Activated naive CD8-positive, alpha-beta T cell treated with anti-CD3 and anti-CD28 coated beads, Interleukin-2, amount 50 U/mL, for 24 hours (primary cell): ENCODE measurements at regions not wholly inside any gene's neighbourhood (a gene's known extent, or its start where the extent isn't known, plus 50 kb on each side); places are given as distances from the start of the nearest gene placed in this dataset.

Source experiments
- ATAC-seq: fragments of 150-1000 bp; cut with Tn5 transposase; one replicate; pipeline ENCODE4 v1.10.0; 2021
- DNase-seq: peaks from one replicate; pipeline ENCODE4 v3.0.0; 2021
- H3K27ac Mint-ChIP-seq: one replicate; pipeline ENCODE4 v1.8.0; 2021; ENCODE audit warnings: mild to moderate bottlenecking, mixed read lengths
- H3K27me3 Mint-ChIP-seq: one replicate; pipeline ENCODE4 v1.8.0; 2021; ENCODE audit warnings: mixed read lengths
- H3K36me3 Mint-ChIP-seq: one replicate; pipeline ENCODE4 v1.8.0; 2021; ENCODE audit warnings: low read depth, mixed read lengths
- H3K4me1 Mint-ChIP-seq: one replicate; pipeline ENCODE4 v1.8.0; 2021; ENCODE audit warnings: mixed read lengths
- H3K4me3 Mint-ChIP-seq: one replicate; pipeline ENCODE4 v1.8.0; 2021; ENCODE audit warnings: mild to moderate bottlenecking, moderate library complexity, mixed read lengths
- H3K9me3 Mint-ChIP-seq: one replicate; pipeline ENCODE4 v1.8.0; 2021; ENCODE audit warnings: mixed read lengths

DNA sequence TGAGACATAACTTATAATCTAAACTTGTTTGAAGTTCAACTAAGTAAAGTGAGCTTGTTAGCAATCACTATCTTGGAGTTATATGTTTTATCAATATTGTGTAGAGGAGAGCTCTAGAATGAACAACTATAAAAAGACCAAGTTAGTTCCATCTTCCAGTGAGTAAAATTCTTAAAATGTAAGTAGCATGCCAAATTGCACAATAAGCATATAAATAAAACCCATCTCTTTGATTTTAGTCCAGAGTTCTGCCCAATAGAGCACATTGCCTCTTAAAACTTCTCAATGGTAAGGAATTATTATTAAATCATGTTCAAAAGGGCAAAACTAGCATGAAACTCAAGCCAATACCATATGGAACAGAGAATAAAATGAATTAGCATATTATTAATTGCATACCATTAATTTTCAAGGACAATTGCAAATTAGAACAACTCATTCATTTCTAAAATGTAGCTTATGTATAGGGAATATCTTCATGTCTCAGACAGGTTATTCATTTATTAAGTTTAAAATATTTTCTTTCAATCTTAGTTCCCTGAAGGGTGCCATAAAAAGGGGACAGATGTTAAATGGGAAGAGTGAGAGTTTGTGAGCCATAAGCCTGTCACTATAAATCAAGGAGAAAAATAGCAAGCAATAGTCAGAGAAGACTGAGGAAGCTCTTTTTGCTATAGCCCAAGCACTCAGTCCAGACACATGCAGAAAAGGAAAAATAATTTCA is 507.6 kb downstream of the CENPC start:
- H3K9me3 Mint-ChIP-seq, result peaks cover 8% of the 10 kb centered on the region
- no peak for DNase-seq
- no peaks in the 10 kb centered on the region for H3K27me3 Mint-ChIP-seq
- H3K27ac Mint-ChIP-seq, result no peak overlapping the region
- no peak for ATAC-seq
- H3K36me3 Mint-ChIP-seq, result no peaks in the 10 kb centered on the region
- H3K4me1 Mint-ChIP-seq, result no peaks in the 10 kb centered on the region
- H3K4me3 Mint-ChIP-seq, result no peak overlapping the region

DNA sequence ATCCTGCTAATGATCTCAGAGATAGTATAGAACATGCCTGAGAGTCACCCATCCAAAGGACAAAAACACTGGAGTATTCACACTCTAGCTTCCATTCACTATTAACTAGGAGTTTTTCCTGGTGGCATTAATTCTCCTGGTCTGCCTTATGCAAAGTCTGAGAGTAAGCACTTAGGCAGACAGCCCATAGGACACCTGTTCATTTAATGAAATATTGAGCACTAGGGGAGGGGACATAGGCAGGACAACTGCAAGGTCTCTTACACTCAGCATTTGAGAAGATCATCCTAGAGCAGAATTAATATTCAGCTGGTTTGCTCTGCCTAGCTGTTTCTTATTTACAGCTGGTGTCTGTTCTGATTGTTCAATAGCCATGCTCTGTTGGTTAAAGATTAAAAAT is 508.5 kb downstream of the CENPC start:
- Mint-ChIP-seq H3K9me3 (peaks cover 8% of the 10 kb centered on the region), H3K27me3 (no peaks in the 10 kb centered on the region), H3K4me1 (no peaks in the 10 kb centered on the region), H3K27ac (no peak overlapping the region), H3K4me3 (no peak overlapping the region), H3K36me3 (no peaks in the 10 kb centered on the region)
- no peak for ATAC-seq
- no peak for DNase-seq

DNA sequence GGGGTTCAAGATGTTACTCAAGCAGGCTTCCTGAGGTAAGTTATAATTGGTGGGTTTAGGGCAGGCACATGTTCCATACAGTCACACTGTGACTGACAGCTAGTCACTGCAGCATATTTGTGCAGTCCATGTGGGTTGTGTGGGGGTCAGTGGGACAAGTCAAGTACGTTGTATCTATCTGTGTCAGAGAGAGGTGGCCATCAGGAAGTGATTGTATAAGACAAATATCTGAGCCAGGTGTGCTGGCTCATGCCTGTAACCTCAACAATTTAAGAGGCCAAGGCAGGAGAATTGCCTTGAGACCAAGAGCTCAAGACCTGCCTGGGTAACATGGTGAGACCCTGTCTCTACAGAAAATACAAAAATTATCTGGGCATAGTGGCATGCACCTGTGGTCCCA is 509.3 kb downstream of the CENPC start:
- H3K4me1 Mint-ChIP-seq, result no peaks in the 10 kb centered on the region
- peaks cover 8% of the 10 kb centered on the region for H3K9me3 Mint-ChIP-seq
- H3K36me3 Mint-ChIP-seq, result no peaks in the 10 kb centered on the region
- ATAC-seq (no peak), DNase-seq (no peak)
- H3K27ac Mint-ChIP-seq, result no peak overlapping the region
- H3K4me3 Mint-ChIP-seq, result no peak overlapping the region
- no peaks in the 10 kb centered on the region for H3K27me3 Mint-ChIP-seq

DNA sequence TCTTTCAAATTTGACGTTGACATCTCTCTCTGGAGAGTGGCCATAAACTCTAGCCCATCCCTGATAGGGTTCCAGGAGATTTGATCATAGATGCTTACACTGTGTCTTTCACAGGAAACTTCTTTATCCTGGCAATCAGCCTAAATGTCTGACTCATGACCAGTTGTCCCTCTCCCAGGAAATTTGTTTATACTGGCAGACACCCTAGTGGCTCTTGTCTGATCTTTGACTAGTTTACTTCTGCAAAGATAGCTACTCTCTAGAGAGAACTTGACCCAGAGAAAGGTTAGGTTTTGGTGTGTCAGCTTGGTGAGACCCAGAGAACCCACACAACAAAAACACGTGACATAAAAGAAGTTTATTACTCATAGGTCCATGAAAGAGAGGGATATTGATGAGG is 509.8 kb downstream of the CENPC start:
- Mint-ChIP-seq H3K27me3 (no peaks in the 10 kb centered on the region), H3K36me3 (no peaks in the 10 kb centered on the region), H3K4me3 (no peak overlapping the region), H3K27ac (no peak overlapping the region), H3K9me3 (peaks cover 7% of the 10 kb centered on the region), H3K4me1 (no peaks in the 10 kb centered on the region)
- ATAC-seq (no peak), DNase-seq (no peak)

DNA sequence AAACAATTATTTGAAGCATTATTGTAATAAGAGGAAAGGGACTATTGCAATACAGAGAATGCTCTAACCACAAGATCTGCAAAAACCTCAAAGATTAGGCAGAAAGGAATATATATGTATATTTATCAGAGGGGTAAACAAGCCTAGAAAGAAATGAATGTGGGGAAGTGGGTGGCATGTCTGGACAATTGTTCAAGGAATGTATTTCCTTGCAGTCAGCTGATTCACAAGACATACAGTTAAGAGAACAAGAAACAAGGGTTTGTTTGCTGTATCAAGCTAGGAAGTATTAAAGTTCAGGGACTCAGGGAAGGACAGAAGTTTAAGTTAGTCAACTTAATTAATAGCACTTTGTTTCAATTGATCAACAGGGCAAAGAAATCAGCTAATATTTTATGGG is 514.7 kb downstream of the CENPC start:
- H3K4me3 Mint-ChIP-seq, result no peak overlapping the region
- DNase-seq, result no peak
- no peaks in the 10 kb centered on the region for H3K36me3 Mint-ChIP-seq
- no peak for ATAC-seq
- no peak overlapping the region for H3K27ac Mint-ChIP-seq
- H3K4me1 Mint-ChIP-seq, result no peaks in the 10 kb centered on the region
- H3K27me3 Mint-ChIP-seq, result no peaks in the 10 kb centered on the region
- H3K9me3 Mint-ChIP-seq, result peaks cover 4% of the 10 kb centered on the region

DNA sequence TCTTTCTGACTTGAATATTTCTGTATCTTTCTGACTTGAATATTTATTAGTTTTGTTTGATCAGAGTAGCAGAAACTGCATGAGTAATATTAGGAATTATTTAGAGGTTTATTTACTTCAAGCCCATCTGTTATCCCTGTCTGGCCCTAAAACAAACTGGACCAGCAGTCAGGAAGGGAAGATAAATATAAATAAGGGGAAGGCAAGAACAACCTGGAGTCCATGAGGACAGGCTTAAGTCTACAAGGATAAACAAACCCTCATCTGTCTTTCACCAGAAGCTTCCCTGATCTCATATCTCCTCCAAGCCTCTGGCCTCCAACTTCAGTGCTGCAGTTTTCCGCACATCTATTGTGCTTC is 524.9 kb downstream of the CENPC start:
- Mint-ChIP-seq H3K27me3 (no peaks in the 10 kb centered on the region), H3K27ac (no peak overlapping the region), H3K4me3 (no peak overlapping the region), H3K4me1 (no peaks in the 10 kb centered on the region), H3K9me3 (peaks cover 13% of the 10 kb centered on the region), H3K36me3 (no peaks in the 10 kb centered on the region)
- no peak for ATAC-seq
- DNase-seq, result no peak

DNA sequence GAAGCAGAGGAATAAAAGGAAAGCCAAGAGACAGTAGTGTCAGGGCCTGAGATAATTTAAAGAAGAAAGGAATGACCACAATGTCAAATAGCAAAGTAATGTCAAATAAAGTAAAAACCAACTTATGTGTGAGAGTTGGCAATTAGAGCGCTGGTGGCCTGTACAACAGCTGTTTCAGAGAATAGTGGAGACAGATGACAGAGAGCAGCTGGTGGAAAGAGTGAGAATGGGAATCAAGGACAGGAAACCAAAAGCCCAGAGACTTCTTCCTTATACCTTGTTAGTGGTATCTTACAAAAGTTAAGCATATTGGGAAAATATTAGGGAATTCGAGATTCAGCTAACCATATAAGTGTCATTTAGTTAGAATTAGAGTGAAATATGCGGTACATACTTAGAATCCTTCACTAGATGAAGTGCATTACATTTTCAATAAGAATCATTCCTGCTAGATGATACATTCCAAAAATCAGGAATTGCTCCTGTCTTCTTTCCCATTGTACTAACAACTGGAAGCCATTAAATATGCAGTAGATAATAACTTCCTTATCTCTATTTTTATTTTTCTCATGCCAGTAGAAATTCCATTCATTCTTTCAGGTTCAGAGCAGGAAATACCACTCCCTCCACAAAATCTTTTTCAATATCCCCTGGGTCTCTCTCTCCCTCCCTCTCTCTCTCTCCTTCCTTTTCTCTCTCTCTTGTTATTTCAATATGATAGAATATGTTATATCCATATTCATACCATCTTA is 525.4 kb downstream of the CENPC start:
- Mint-ChIP-seq H3K27me3 (no peaks in the 10 kb centered on the region), H3K36me3 (no peaks in the 10 kb centered on the region), H3K4me3 (no peak overlapping the region), H3K27ac (no peak overlapping the region), H3K4me1 (no peaks in the 10 kb centered on the region), H3K9me3 (peaks cover 13% of the 10 kb centered on the region)
- DNase-seq (no peak), ATAC-seq (no peak)

DNA sequence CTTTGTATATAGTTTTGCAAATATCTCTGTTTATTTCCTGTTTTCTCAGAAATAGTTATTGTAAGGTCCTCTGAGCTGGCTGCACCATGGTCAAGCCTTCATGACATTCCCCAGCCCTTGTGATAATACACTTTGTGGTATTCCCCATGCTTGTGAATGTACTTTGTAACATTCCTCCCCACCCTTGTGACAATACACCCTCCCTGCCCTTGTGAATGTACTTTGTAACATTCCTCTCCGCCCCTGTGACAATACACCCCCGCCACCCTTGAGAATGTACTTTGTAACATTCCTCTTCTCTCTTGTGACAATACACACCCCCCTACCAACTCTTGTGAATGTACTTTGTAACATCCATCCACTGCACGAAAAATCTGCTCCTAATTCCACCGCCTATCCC is 530.7 kb downstream of the CENPC start:
- H3K27ac Mint-ChIP-seq, result no peak overlapping the region
- no peaks in the 10 kb centered on the region for H3K36me3 Mint-ChIP-seq
- no peaks in the 10 kb centered on the region for H3K4me1 Mint-ChIP-seq
- H3K4me3 Mint-ChIP-seq, result no peak overlapping the region
- H3K27me3 Mint-ChIP-seq, result no peaks in the 10 kb centered on the region
- ATAC-seq (no peak), DNase-seq (no peak)
- peaks cover 20% of the 10 kb centered on the region for H3K9me3 Mint-ChIP-seq

DNA sequence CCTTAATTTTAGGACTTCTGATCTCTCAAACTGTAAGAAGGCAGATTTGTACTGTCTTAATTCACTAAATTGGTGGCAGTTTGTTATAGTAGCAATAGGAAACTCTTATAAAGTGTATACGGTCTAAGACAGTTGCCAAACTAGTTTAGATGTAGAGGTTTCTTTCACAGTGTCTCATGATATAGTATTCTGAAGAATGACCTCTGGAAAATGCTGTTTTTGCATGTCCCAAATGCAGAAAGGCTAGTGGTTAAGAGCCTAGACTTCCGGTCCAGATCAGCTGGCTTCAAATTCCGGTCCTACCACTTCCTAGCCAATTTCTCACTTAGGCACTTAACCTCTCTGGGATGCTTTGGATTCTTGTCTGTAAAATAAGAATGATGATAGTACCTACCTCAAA is 538.5 kb downstream of the CENPC start:
- no peaks in the 10 kb centered on the region for H3K4me1 Mint-ChIP-seq
- no peak overlapping the region for H3K4me3 Mint-ChIP-seq
- ATAC-seq (no peak), DNase-seq (no peak)
- H3K27ac Mint-ChIP-seq, result no peak overlapping the region
- no peaks in the 10 kb centered on the region for H3K36me3 Mint-ChIP-seq
- H3K9me3 Mint-ChIP-seq, result peaks cover 10% of the 10 kb centered on the region
- H3K27me3 Mint-ChIP-seq, result no peaks in the 10 kb centered on the region

DNA sequence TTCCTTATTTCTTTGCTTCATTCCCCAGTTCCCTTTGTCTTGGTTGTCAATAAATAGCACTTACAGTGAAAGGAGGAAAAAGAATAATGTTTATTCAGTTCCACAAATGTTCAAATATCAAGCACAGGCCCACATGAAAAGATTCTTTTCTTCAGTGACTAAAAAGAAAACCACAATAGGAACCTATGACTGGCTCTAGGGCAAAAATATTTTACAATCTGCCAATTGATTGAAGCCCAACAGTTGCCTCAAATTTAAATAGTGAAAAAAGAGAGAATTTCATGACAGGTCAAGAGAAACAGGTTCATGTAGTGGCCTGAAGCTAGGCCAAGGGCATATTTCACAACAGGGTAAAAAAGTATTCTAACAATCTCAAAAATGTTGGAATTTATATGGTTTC is 553.8 kb downstream of the CENPC start:
- Mint-ChIP-seq H3K4me3 (no peak overlapping the region), H3K9me3 (peaks cover 19% of the 10 kb centered on the region), H3K36me3 (no peaks in the 10 kb centered on the region), H3K27ac (no peak overlapping the region), H3K4me1 (no peaks in the 10 kb centered on the region), H3K27me3 (no peaks in the 10 kb centered on the region)
- no peak for DNase-seq
- no peak for ATAC-seq

DNA sequence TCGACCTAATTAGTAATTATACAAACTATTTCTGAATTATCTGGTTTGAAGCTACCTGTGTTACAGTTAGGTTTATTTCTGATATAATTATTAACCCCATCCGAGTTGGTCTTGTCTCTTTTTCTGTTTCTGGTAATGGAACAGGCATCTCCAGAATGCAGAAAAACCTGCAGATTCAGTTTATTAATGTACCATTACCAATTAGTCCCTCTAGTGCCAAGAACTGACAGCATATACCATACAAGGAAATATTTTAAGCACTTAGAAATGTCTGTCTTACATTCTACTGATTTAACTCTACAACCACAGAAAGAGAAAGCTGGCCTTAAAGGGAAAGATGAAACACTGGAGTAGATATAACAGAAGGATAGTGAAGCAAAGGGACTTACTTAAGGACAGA is 570.6 kb downstream of the CENPC start:
- no peak for ATAC-seq
- H3K36me3 Mint-ChIP-seq, result no peaks in the 10 kb centered on the region
- no peak overlapping the region for H3K4me3 Mint-ChIP-seq
- H3K4me1 Mint-ChIP-seq, result no peaks in the 10 kb centered on the region
- H3K9me3 Mint-ChIP-seq, result no peaks in the 10 kb centered on the region
- H3K27me3 Mint-ChIP-seq, result no peaks in the 10 kb centered on the region
- H3K27ac Mint-ChIP-seq, result no peak overlapping the region
- DNase-seq, result no peak

DNA sequence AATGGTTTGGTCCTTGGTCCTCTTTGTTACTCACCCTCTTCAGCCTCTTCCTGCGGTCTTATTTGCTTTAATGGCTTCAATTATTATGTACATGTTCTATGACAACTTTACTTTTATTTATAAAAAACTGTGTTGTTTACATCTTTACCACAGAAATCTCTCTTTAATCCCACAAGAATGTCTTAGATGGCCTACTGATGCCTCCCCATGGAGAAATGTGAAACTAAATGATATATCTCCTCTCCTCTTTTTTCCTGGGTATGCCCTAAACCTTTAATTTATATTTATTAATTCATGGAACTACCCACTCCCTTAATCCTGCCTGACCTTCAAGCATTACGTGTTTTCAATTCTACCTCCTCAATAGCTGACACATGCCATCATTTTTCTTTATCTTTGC is 573.2 kb downstream of the CENPC start:
- Mint-ChIP-seq H3K9me3 (no peaks in the 10 kb centered on the region), H3K4me1 (no peaks in the 10 kb centered on the region), H3K27me3 (no peaks in the 10 kb centered on the region), H3K27ac (no peak overlapping the region), H3K4me3 (no peak overlapping the region), H3K36me3 (no peaks in the 10 kb centered on the region)
- DNase-seq (no peak), ATAC-seq (no peak)

DNA sequence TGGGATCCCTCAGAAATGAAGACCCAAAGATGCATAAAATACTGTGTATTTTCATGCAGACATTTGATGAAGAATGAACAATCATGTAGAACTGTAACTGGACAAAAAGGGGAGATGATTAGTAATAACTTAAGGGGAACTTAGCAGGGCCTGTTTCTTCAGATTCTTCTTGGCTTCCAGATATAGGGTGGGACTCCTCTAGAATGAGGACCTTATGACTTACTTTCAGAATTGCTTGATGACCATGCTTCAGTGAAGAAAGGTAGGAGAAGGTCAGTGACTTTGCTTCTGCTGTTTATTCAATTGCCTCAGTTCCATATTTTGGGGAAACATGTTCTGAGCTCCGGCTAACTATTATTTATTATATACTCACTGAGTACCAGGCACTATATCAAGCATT is 580.8 kb downstream of the CENPC start:
- no peaks in the 10 kb centered on the region for H3K4me1 Mint-ChIP-seq
- no peaks in the 10 kb centered on the region for H3K27me3 Mint-ChIP-seq
- no peak for DNase-seq
- H3K27ac Mint-ChIP-seq, result no peak overlapping the region
- ATAC-seq, result no peak
- H3K36me3 Mint-ChIP-seq, result no peaks in the 10 kb centered on the region
- peaks cover 8% of the 10 kb centered on the region for H3K9me3 Mint-ChIP-seq
- H3K4me3 Mint-ChIP-seq, result no peak overlapping the region

DNA sequence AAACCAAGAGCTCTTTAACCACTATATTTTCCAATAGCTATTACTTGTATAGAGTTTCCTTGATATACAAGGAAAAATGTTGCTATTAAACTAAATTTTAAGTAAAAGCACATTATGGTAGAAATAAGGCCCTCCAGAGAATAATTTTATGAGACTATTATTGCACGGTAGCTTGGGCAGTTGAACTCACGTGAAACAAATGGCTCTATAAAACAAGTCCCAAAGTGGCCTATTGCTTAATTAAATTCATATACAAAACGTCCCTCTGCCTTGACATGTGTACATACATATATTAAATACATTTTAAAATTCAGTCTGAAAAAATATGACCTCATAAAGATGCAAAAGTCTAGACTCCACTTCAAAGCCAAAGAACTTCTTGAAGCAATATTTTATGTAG is 582.2 kb downstream of the CENPC start:
- Mint-ChIP-seq H3K36me3 (no peaks in the 10 kb centered on the region), H3K27ac (no peak overlapping the region), H3K4me1 (no peaks in the 10 kb centered on the region), H3K4me3 (no peak overlapping the region), H3K9me3 (peaks cover 10% of the 10 kb centered on the region), H3K27me3 (no peaks in the 10 kb centered on the region)
- no peak for ATAC-seq
- no peak for DNase-seq

DNA sequence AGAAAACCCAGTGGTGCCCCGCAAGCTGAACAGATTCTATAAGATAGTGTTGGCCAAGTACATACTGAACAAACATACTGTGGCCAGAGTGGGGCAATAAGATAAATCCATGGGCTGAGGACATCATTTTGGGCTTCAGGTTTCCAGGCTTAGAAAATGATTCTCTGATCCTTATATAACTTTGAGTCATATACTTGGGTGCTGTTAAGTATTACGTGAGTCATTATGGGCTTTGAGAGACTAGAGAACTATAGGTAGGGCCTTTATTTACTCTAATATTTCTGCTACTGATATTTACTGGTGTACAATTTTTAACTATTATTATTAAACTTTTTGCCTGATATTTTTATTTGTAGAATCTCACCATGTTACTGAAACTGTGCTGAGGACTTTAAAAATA is 586.1 kb downstream of the CENPC start:
- no peak for DNase-seq
- Mint-ChIP-seq H3K9me3 (peaks cover 11% of the 10 kb centered on the region), H3K4me3 (no peak overlapping the region), H3K27ac (no peak overlapping the region), H3K36me3 (no peaks in the 10 kb centered on the region), H3K27me3 (no peaks in the 10 kb centered on the region), H3K4me1 (no peaks in the 10 kb centered on the region)
- ATAC-seq, result no peak

DNA sequence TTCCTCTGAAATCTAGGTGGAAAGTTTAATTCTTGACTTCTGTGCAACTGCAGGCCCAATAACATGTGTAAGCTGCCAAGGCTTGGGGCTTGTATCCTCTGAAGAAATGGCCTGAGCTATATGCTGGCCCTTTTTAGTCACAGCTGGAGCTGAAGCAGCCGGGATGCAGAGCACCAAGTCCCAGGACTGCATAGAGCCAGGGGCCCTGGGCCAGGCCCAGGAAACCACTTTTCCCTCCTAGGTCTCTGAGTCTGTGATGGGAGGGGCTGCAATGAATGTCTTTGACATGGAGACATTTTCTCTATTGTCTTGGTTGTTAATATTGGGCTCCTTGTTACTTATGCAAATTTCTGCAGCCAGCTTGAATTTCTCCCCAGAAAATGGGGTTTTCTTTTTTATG is 588.5 kb downstream of the CENPC start:
- no peaks in the 10 kb centered on the region for H3K4me1 Mint-ChIP-seq

More for the DNA sequence above, 588.5 kb downstream of the CENPC start:
- peaks cover 11% of the 10 kb centered on the region for H3K9me3 Mint-ChIP-seq
- ATAC-seq, result no peak
- no peak overlapping the region for H3K27ac Mint-ChIP-seq
- H3K4me3 Mint-ChIP-seq, result no peak overlapping the region
- no peaks in the 10 kb centered on the region for H3K27me3 Mint-ChIP-seq
- no peaks in the 10 kb centered on the region for H3K36me3 Mint-ChIP-seq
- DNase-seq, result no peak
